HTR-8/SVneo (cell line): ENCODE measurements at regions not wholly inside any gene's neighbourhood (a gene's known extent, or its start where the extent isn't known, plus 50 kb on each side); places are given as distances from the start of the nearest gene placed in this dataset.
A peak's percentile ranks its signal among the peaks of the same experiment; 100 is the strongest.

Experiments
- DNase-seq: peaks from one replicate; pipeline ENCODE4 v3.0.0; 2011; ENCODE audit warnings: low spot score, mixed read lengths; ENCODE audit not compliant: insufficient read length
- FAIRE-seq: peaks from 2 replicates; lab custom pipeline; 2011; peaks lifted over from hg19 to GRCh38; lab: Jason Lieb, UNC

DNA sequence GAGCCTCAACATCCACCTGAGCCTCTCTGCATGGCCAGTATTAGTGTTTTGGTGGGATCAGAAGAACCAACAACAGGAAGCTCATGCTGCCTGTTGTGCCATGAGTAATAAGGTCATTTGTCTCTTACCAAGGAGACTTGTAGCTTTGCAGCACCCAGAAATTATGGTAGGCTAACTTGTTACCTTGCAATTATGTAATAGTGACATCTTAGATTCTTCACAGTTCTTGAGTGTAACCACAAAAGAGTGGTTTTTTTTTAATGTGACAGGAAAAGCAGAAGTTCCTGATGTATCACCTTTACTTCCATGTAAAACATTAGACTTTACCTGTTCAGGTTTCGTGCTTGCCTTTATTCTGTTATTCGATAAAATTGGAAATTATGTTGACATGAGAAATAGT lies 263.9 kb upstream of the CXXC4 start:
- FAIRE-seq (no peak), DNase-seq (no peak)

DNA sequence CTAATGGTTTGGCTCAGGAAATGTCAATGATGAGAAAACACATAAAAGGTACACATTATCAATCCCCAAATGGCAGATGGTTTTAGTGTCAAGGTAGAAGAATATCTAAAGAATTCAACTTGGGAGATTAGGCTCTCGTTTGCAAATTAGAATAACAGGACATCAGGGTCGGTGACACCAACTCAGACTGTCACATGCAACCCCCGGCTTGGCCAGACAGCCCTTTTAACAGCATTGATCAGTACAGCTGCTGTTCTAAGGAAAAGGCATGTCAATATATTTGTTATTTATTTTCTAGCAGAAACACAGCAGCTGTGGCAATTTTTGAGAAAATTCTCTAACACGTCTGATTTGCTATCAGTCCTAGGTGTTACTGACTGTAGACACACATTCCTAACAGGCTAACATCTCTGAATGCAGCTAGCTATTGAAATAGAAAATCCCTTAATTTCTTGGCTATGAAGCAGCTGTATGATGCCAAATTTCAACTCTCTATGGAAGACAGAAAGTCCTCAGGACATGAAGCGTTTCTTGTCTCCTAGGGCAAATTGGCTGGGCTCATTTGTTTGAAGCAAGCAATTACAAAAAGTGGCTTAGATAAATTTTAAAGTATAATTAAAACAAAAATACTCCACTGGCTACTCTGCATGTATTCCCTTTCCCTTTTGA lies 269.0 kb upstream of the CXXC4 start:
- DNase-seq: no peak
- no peak for FAIRE-seq

DNA sequence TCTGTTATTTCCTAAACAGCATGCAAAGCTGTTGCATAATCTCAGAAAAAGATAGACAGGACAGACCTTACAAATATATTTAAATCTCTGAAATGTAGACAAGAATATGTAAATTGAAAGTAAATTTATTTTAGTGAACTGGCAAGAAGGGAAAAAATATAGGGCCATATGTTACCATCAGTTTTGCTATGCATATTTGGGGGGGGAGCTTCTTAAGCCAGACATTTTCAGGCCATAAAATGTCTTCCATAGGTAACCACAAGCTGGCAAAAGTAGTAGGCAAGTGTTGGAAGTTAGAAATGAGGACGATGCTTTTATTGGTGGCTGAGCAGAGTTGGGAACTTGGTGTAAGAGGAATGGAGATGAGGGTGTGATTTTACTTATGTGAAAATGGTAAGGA lies 272.0 kb upstream of the CXXC4 start:
- FAIRE-seq (no peak), DNase-seq (no peak)

GRCh38 chr4:104772849-104773248 lies 278.2 kb upstream of the CXXC4 start:
- no peak for FAIRE-seq

DNA sequence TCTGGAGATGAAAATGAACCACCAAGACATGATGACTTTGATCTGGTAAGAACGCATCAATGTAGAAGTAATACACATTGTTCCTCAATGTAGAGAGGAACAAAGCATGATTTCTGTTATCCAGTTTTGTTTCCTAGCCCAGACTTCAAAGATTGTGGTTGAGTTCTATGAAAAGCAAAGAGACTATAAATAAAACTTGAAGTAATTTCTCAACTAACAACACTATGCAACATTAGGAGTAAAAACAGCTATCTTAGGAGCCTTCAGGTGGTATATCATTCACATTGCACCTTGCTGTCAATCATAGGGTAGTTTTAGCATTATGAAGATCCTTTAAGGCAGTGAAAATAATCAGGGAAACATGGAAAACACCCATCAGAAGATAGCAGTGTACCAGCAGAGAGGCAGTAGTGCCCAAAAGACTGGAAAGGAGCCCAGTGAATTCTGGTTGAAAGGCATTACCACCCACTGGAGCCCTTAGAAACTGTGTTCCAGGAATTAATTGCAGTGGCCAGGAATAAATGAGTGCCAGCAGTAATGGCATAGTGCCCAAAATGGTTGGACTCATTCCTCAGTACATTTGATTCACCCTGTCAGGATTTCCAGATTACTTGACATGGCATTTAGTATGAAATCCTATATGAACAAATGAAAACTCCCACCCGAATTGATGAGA lies 300.7 kb upstream of the CXXC4 start:
- FAIRE-seq (no peak), DNase-seq (no peak)

More at GRCh38 chr4:104772849-104773248, 278.2 kb upstream of the CXXC4 start:
- no peak for DNase-seq

- FAIRE-seq: no peak
These were observed 317.0 kb upstream of the CXXC4 start for GRCh38 chr4:104811727-104812126.

DNA sequence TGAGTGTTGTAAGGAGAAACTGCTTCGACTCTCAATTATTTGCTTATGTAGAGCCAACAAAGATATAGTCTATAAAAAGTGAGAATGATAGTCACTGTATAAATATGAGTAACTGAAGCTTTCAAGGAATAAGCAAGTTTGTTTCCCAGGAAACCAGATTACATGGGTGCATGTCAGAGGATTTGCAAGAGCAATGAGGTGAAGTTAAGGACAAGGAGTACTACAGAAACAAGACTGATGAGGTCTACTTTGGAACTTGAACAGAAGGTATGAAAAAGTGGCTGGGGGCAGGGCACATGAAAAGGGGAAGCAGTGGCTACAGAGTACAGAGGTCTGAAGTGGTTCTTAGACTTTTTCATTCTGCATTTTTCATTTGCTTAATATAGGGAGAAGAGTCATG lies 321.0 kb upstream of the CXXC4 start:
- DNase-seq: no peak
- FAIRE-seq: no peak

More at GRCh38 chr4:104811727-104812126, 317.0 kb upstream of the CXXC4 start:
- DNase-seq: no peak

DNA sequence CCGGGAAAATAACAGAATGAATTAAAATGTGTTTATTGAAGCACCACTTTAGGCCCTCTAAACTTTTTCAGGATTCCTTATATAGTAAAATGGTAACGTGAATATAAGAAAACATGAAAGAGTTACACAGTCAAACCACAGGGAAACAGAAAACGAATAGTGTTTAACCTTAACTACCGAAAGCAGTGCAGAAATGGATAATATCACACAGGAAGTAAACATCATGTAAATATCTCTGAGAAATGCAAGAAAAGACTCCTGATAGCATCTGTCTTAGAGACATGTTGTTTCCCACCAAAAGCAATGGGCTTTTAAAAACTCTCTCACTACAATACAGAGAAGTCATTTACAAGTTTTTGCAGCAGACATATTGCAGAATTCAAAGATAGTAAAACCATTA lies 323.9 kb upstream of the CXXC4 start:
- DNase-seq (no peak), FAIRE-seq (no peak)

GRCh38 chr4:104826171-104826570 lies 320.5 kb upstream of the TET2 start:
- DNase-seq (no peak), FAIRE-seq (no peak)

DNA sequence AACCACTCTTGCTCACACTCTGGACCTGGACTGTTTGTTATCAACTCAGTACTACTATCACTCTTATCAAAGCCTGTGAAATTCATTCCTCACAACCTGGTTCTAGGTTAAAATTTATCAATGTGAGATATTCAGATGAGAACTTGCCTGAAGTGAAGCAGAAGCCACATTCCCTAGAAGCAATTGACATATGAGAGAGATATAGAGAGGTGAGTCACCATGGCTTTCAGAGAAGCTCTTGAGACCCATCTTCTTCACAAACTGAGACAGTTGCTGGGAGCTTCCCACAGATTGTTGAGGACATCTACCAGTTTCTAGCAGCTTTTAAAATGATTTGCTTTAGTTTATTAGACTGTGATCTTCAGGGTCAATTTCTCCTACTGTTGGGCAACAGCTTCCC lies 316.9 kb upstream of the TET2 start:
- FAIRE-seq (no peak), DNase-seq (no peak)

GRCh38 chr4:104848597-104849225 lies 298.0 kb upstream of the TET2 start:
- no peak for DNase-seq
- FAIRE-seq: no peak

DNA sequence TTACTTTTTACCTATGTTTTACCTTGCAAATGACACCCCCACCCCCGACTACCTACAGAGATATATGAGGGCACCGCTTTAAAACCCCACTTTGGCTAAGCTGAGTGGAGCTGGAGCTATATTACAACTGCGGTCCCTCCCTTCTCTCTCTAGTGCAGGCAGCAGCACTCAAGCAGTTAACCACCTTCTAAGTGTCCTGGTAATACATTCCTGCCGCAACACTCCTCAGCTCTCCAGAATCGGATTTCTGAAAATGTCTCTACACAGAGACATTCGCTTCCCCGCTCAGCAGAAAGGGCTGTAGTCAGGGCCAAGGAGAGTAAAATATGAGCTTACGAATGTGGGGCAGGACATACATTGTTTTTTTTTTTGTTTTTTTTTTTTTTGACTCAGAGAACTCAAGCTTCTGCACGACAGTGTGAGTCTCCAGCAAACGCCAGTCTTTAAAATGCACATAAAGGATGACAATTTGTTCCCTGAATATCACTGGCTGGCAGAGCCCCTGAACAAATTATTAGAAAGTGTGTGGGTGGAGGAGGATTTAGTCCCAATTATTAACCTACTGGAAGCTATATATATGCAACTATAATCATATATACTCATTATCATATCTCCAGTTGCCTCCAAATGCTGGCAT lies 287.0 kb upstream of the TET2 start:
- DNase-seq (no peak), FAIRE-seq (no peak)

DNA sequence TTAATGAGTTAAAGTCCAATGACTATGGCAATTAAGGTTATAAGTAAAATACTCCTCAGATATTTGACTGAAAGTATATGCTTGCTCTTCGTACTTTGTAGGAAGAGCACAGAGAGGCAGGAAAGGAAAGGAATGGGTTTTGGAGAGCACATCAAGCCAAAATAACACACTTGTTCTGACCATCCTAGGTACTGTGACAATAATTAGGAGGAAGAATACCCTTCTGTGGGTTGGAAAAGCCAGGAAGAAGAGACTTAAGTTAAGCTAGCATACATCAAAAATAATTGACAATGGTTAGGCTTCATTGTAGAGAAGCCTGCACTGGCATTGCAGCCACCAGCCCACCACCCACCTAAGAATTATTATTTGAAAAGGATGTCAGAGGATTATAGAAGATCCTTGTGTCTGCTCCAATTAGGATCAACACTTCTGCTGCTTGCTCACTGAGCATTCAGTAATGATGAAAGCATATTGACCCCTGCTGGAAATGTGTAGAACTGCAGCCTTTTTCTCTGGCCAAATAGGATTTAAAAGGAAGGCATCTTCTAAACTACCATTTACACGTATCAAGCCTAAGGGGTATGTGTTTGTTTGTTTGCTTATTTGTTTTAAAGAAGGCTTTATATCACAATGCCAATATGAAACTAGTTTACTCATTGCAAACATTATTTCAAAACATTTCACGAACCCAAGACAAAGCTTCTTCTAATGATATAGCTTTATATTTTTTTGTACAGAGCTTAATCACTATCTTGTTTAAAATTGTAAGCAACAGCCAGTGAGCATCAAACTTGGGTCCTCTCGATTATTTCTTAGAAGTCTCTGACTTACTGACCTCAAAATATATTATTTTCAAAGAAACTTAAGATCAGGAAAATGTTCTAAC lies 286.2 kb upstream of the TET2 start:
- peak; percentile 21 for DNase-seq
- FAIRE-seq: no peak

GRCh38 chr4:104866809-104867208 lies 279.9 kb upstream of the TET2 start:
- FAIRE-seq (no peak), DNase-seq (no peak)

- DNase-seq (no peak), FAIRE-seq (no peak)
These were observed 278.1 kb upstream of the TET2 start for GRCh38 chr4:104868533-104868932.

DNA sequence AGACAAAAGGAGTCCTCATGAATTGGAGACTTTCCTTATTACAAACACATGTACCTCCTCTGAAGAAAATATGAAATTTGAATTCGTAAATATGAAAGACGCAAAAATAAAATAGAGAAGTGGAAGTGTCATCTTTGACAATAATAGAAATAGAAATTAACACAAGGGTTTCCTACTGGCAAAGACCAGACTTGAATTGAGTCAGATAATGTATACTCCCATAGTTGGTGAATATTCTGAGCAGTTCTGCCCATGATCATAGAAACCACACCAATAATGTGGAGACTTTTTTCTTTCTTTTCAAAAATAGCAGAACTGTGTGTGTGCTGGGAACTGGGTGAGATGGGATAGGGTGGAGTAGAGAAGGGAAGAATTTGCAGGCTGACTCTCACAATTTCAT lies 277.7 kb upstream of the TET2 start:
- DNase-seq (no peak), FAIRE-seq (no peak)

GRCh38 chr4:104869831-104870230 lies 276.8 kb upstream of the TET2 start:
- DNase-seq: no peak
- no peak for FAIRE-seq

GRCh38 chr4:104870495-104871233 lies 276.0 kb upstream of the TET2 start:
- no peak for FAIRE-seq
- no peak for DNase-seq

DNA sequence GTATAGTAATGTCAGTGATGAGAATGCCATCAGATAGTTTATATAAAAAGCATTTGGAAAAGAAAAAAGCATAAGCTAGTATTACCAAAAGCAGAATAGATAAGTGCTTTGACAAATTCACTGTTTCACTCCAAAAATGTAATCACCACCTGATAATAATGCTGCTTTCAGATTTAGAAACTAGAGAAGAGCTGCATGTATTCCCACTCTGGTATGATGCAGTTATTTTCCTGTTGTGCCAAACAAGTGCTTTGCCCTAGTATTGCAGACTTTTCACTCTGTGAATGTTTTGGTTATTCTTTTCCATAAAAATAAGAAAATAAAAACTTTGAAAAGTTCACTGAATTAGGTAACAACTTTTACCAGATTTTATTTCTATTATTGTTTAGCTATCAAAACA lies 267.7 kb upstream of the TET2 start:
- DNase-seq (no peak), FAIRE-seq (no peak)
